ENCODE measurements at regions not wholly inside any gene's neighbourhood (a gene's known extent, or its start where the extent isn't known, plus 50 kb on each side); places are given as distances from the start of the nearest gene placed in this dataset.
A peak's percentile ranks its signal among the peaks of the same experiment; 100 is the strongest.
"Not testable (repeated sequence)": the region's sequence is repeated elsewhere in the genome, so short reads cannot be mapped to it uniquely, and the experiment has no call there.

DNA sequence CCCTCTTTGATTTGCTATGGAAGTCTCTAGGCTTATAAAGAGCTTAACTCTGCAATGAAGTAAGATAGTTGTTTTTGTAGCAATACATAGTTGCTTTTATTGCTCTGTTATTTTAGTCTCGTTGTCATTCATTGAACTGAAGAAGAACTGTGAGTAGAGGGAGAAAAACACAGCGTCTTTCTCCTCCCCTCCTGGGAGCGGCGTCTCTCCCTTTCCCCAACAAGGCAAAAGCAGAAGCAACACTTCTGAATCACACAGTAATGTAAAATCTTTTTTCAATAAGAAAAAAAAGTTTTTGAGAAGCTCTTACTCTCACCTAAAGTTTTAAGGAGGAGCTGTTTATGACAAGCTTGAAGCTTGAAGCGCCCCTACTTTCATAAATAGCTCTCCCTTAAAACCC is 119.3 kb upstream of the SLC7A14 start:
- no peak for DNase-seq (ENCODE audit: low spot score)

GRCh38 chr3:170703121-170703588 is 117.3 kb upstream of the SLC7A14 start:
- DNase-seq (ENCODE audit: low spot score) = peak; percentile 59

GRCh38 chr3:170701696-170702678 is 116.1 kb upstream of the SLC7A14 start:
- DNase-seq (ENCODE audit: low spot score) = no peak

DNA sequence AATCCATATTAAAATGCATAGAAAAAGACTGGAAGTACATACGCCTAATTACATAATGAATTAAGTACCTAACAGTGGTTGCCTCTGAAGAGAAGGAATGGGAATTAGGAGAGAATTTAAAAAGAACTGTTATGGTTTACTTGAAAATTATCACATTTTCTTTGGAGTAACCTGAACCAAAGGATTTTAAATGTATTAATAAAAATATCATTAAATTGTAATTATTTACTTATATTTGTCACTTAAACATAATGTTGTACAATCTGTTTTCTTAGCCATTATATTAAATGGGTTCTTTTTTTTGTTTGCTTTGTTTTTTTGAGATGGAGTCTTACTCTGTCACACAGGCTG is 114.2 kb upstream of the SLC7A14 start:
- no peak for DNase-seq (ENCODE audit: low spot score)

DNA sequence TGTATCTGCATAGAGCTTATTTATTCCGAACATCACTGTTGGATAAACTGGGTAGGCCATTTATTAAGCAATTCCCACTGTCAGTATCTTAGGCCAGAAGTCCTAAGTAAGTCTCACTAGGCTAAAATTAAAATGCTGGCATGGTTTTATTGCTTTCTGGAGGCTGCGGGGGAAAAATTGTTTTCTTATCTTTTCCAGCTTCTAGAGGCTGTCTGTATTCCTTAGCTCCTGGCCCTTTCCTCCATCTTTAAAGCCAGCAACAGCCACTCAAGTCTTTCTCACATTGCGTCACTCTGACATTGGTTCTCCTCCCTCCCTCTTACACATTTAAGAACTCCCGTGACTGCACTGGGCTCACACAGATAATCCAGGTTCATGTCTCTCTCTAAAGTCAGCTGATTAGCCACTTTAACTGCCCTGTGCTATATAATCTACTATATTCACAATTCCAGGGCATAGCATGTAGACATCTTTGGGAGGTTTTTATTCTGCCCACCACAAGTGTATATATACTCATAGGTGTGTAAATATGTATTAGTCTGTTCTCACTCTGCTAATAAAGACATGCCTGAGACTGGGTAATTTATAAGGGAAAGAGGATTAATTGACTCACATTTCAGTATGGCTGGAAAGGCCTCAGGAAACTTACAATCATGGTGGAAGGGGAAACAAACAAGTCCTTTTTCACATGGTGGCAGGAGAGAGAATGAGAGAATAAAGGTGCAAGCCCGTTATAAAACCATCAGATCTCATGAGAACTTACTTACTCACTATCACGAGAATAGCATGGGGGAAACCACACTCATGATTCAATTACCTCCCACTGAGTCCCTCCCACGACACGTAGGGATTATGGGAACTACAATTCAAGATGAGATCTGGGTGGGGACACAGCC is 113.5 kb upstream of the SLC7A14 start:
- DNase-seq (ENCODE audit: low spot score) = no peak

GRCh38 chr3:170697908-170698307 is 112.0 kb upstream of the SLC7A14 start:
- DNase-seq (ENCODE audit: low spot score) = no peak

DNA sequence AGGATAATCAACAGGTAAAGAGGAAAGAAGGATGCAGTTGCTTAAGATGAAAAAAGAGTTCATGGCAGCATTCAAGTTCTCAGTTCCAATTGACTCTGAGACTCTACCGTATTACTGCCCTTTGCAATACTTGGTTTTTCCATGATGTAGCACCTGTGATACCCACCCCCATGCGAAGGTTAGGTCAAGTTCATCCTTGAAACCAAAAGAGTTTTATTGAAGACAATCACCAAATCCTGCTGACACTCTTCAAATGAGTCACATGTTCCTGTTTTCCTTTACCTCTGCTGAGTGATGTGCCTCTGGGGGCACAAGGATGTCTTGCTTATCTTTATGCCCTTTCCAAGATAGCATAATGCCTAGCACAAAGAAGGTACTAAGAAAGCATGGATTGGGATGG is 111.3 kb upstream of the SLC7A14 start:
- no peak for DNase-seq (ENCODE audit: low spot score)

- no peak for DNase-seq (ENCODE audit: low spot score)
These were observed 109.7 kb upstream of the SLC7A14 start for GRCh38 chr3:170695486-170696064.

GRCh38 chr3:170692720-170693119 is 106.8 kb upstream of the SLC7A14 start:
- DNase-seq (ENCODE audit: low spot score) = no peak

- DNase-seq (ENCODE audit: low spot score) = no peak
These were observed 104.7 kb upstream of the SLC7A14 start for GRCh38 chr3:170690661-170690981.

DNA sequence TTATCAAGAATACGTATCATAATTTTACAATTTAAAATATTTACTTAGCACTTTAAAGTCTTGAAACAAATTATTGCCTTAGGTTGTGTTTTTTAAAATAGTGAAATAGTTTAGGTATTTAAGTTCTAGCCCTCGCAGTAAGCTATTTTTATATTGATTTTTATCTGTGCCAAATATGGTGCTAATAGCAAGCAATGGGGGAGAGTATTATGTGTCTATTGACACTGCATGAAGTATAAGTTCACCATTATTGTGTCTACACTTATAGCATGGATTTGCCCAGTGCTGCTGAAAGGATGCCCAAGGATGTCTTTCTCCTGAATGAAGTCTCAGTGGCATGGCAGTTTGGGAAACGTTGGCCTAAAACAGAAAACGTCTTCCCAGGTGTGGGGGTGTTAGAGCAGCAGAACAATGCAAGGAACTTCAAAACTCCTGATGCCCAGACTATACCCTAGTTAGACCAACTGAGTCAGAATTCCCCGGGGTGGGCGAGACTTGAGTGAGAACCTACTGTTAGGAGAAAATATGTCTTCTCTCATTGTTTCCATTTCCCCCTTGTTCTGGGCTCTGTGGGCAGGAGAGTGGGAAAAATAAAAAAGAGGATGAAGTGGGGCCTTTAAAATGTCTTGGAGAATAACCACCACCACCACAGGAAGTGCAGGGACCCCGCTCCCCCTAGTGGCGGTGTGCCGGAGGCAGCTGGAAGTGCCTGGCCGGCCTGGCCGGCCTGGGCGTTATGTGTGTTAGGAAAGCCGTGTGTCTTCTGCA is 104.2 kb upstream of the SLC7A14 start:
- peak; percentile 40 for DNase-seq (ENCODE audit: low spot score)

DNA sequence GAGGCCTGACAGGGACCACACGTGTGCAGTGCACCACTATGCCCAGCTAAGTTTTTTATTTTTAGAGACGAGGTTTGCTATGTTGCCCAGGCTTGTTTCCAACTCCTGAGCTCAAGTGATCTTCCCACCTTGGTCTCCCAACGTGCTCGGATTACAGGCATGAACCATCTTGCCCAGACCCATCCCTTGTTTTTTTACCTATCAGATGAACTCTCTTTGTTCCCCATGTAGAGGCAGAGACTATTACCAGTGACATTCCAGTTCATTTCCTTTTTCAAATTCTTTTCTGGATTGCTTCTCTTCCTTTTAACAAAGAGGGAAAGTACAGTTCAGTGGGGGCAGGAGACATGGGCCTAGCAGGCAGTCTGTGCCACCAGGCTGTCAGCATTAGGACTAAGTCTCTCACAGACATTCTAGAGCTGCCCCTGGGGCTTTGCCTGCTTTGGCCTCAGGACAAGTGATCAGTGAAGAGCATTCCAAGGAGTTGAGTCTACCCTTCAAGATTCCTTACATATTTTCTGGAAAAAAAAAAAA is 103.5 kb upstream of the SLC7A14 start:
- DNase-seq (ENCODE audit: low spot score) = no peak

DNA sequence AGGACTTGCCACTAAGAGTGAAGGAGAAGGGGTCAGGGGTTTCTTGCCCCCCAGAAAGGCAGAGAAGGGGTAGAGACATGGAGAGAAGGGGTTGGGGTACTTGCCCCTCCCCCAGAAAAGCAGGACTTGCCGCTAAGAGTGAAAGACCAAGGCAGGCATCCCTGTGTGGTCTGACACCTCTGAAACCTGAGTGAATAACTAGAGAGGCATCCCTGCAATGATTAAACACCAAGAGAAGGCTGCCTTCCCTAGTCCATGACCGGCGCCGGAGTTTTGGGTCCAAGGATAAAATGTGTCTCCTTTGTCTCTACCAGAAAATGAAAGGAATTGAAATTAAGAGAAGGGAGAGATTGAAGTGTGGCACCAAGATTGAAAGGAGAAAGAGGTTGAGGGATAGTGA is 102.3 kb upstream of the SLC7A14 start:
- DNase-seq (ENCODE audit: low spot score) = not testable (repeated sequence)

DNA sequence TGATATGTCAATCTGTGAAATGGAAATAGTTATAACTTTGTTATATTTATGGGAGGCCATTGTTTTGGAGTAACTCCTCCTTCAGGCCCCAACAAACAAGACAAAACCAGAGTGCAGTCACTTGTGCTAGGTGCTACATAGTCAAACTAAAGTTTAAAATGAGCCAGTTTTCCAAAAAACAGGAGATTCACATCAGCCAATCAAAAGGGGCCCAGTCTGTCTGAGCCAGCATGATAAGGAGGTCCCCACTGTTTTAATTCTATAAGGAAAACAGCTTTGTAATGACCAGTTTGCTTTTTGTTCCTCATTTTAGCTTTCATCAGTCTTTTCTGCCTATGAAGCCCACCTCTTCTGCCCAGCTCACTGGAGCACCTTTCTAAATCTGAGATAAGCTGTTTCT is 94.7 kb upstream of the SLC7A14 start:
- DNase-seq (ENCODE audit: low spot score) = no peak

- no peak for DNase-seq (ENCODE audit: low spot score)
These were observed 93.3 kb upstream of the SLC7A14 start for GRCh38 chr3:170679190-170679589.

GRCh38 chr3:170670504-170670903 is 84.6 kb upstream of the SLC7A14 start:
- no peak for DNase-seq (ENCODE audit: low spot score)

- DNase-seq (ENCODE audit: low spot score) = not testable (repeated sequence)
These were observed 77.1 kb upstream of the SLC7A14 start for GRCh38 chr3:170662986-170663385.

GRCh38 chr3:170660139-170660538 is 74.3 kb upstream of the SLC7A14 start:
- DNase-seq (ENCODE audit: low spot score) = no peak

DNA sequence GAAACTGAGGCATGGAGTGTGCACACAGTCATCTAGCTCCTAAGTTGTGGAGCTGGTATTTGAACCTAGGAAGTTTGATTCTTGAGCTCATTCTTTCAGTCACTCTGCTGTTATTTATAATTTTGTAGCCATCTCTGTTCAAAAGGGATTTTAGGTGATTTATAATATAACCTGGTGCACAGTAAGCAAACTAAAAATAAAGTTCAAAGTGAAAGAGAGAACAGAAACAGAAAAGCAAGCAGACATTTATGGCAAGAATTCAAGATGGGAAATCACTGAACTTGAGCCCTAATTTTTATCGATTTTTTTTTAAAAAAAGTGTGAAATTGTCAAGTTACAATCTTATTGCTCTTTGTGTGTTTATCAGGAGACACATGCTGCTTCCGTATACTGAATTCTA is 71.4 kb upstream of the SLC7A14 start:
- no peak for DNase-seq (ENCODE audit: low spot score)

GRCh38 chr3:170656284-170656683 is 70.4 kb upstream of the SLC7A14 start:
- DNase-seq (ENCODE audit: low spot score) = no peak

GRCh38 chr3:170653801-170654200 is 67.9 kb upstream of the SLC7A14 start:
- DNase-seq (ENCODE audit: low spot score) = no peak
